ENCODE measurements at regions not wholly inside any gene's neighbourhood (a gene's known extent, or its start where the extent isn't known, plus 50 kb on each side); places are given as distances from the start of the nearest gene placed in this dataset.

DNA sequence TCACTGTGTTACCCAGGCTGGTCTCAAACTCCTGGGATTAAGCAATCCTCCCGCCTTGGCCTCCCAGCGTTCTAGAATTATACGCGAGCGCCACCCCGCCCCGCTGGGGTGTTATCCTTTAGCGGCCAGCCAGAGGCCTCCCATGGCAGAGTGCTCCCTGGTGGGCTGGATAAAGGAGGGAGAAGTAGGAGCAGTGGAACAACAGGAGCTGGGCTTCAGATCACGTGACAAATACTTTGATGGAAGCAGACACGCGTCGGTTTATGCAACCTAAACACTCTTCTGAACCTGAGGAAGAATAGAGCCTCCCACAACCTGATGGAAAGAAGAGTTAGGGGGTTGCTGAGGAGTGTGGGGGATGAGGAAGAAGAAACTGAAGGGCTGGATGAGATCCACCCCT is 2114.0 kb downstream of the TP53TG3F start:
- BruUV-seq (replicated peaks), result no TSS peak
- Histone ChIP-seq H3K9me3 (ENCODE audit: low read depth, low read length, poor library complexity, severe bottlenecking) (peaks cover 36% of the 10 kb centered on the region), H3K4me3 (ENCODE audit: low read depth, low read length, poor library complexity, severe bottlenecking) (no peak overlapping the region), H3K36me3 (ENCODE audit: insufficient read depth, low read length, poor library complexity, severe bottlenecking) (no peaks in the 10 kb centered on the region), H3K27ac (ENCODE audit: low read depth, low read length, poor library complexity, severe bottlenecking) (no peak overlapping the region), H3K27me3 (replicated peaks; ENCODE audit: insufficient read depth, low read depth, low read length, poor library complexity) (no peaks in the 10 kb centered on the region), H3K4me1 (ENCODE audit: insufficient read depth, low read length, poor library complexity, severe bottlenecking) (no peaks in the 10 kb centered on the region)
- no peak for DNase-seq (ENCODE audit: low spot score)
- intact Hi-C loops (cut with micrococcal nuclease; ENCODE audit: unreplicated experiment), result no loop called here
- no peak for TF ChIP-seq EZH2 (IDR thresholded peaks at IDR 0.05; ENCODE audit: borderline replicate concordance, low read depth, low read length, poor library complexity, severe bottlenecking)
- TF ChIP-seq, protein P1, sequence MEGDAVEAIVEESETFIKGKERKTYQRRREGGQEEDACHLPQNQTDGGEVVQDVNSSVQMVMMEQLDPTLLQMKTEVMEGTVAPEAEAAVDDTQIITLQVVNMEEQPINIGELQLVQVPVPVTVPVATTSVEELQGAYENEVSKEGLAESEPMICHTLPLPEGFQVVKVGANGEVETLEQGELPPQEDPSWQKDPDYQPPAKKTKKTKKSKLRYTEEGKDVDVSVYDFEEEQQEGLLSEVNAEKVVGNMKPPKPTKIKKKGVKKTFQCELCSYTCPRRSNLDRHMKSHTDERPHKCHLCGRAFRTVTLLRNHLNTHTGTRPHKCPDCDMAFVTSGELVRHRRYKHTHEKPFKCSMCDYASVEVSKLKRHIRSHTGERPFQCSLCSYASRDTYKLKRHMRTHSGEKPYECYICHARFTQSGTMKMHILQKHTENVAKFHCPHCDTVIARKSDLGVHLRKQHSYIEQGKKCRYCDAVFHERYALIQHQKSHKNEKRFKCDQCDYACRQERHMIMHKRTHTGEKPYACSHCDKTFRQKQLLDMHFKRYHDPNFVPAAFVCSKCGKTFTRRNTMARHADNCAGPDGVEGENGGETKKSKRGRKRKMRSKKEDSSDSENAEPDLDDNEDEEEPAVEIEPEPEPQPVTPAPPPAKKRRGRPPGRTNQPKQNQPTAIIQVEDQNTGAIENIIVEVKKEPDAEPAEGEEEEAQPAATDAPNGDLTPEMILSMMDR (conservative IDR thresholded peaks at IDR 0.05; ENCODE audit: low read depth, low read length), result no peak
- ChIA-PET CTCF (no interaction called here), POLR2A (ENCODE audit: low non-redundant PET) (no interaction called here)

DNA sequence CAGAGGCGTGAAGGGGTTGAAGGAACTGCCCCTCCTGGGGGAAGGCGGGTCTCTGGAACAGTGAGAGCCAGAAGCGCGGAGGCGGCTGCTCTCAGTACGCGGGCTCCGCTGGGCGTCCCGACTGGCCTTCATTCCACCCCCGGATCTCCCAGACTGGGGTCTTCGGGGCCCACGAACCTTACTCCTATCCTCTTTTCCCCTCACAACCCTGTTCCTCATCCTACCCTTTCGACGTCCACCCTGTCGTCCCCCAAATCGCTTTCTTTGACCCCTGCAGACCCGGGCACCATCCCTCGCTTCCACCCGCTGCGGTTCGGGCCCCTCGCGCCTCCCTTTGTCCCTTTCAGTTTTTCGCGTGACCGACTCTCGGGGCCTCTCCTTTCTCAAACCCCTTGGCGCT is 2114.6 kb downstream of the TP53TG3F start:
- ChIA-PET POLR2A (ENCODE audit: low non-redundant PET) (no interaction called here), CTCF (no interaction called here)
- no peak for DNase-seq (ENCODE audit: low spot score)

DNA sequence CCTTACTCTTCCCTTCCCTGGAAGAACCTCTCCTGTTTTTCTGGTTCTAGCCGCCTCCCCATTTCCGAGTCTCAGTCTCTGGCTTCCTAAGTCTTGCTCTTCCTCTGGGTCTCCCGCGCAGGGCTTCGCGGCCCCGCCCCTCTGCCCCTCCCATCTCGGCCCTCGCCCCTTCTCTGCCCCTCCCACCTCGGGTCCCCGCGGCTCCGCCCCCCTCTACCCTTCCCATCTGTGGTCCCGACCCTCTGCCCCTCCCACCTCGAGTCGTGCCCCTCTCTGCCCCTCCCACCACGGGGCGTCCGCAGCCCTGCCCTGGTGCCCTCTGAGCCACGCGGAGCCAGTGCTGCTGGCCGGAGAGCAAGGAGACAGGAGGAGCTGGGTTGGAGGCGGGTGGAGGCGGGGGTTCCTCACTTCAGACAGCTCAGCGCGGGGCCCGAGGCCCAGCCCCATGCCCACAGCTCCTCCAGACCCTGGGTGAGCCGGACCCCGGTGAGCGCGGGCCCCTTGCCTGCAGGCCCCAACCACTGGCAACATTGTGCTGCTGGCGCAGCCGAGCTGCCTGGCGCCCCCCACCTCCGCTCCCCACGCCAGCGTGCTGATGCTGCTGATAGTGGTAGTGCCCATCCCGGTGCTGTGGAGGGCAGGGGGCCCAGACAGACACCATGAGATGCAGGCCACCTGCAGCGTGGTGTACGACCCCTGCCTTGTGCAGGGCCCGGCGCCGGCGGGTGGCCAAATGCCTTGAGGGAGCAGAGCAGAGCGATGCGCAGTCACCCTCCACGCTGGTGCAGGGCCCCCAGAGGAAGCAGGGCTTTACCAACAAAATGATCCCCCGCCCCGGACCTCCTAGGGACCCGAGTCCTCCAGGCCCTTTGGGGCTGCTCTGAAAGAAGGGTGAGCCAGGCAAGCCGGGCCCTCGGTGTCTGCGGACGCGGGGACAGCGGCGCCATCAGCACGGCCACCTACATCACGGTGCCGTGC is 2115.3 kb downstream of the TP53TG3F start:
- Histone ChIP-seq H3K9me3 (ENCODE audit: low read depth, low read length, poor library complexity, severe bottlenecking) (peaks cover 31% of the 10 kb centered on the region), H3K4me3 (ENCODE audit: low read depth, low read length, poor library complexity, severe bottlenecking) (no peak overlapping the region), H3K27me3 (replicated peaks; ENCODE audit: insufficient read depth, low read depth, low read length, poor library complexity) (no peaks in the 10 kb centered on the region), H3K4me1 (ENCODE audit: insufficient read depth, low read length, poor library complexity, severe bottlenecking) (no peaks in the 10 kb centered on the region), H3K27ac (ENCODE audit: low read depth, low read length, poor library complexity, severe bottlenecking) (no peak overlapping the region), H3K36me3 (ENCODE audit: insufficient read depth, low read length, poor library complexity, severe bottlenecking) (no peaks in the 10 kb centered on the region)
- intact Hi-C loops (cut with micrococcal nuclease; ENCODE audit: unreplicated experiment), result no loop called here
- ChIA-PET POLR2A (ENCODE audit: low non-redundant PET) (no interaction called here), CTCF (no interaction called here)
- DNase-seq (ENCODE audit: low spot score), result no peak
- no TSS peak for BruUV-seq (replicated peaks)
- TF ChIP-seq EZH2 (IDR thresholded peaks at IDR 0.05; ENCODE audit: borderline replicate concordance, low read depth, low read length, poor library complexity, severe bottlenecking), result no peak
- TF ChIP-seq, protein P1 (conservative IDR thresholded peaks at IDR 0.05; ENCODE audit: low read depth, low read length), result no peak

More for the DNA sequence above, 2114.6 kb downstream of the TP53TG3F start:
- TF ChIP-seq, protein P1 (conservative IDR thresholded peaks at IDR 0.05; ENCODE audit: low read depth, low read length), result no peak
- Histone ChIP-seq H3K4me3 (ENCODE audit: low read depth, low read length, poor library complexity, severe bottlenecking) (no peak overlapping the region), H3K9me3 (ENCODE audit: low read depth, low read length, poor library complexity, severe bottlenecking) (peaks cover 33% of the 10 kb centered on the region), H3K36me3 (ENCODE audit: insufficient read depth, low read length, poor library complexity, severe bottlenecking) (no peaks in the 10 kb centered on the region), H3K27me3 (replicated peaks; ENCODE audit: insufficient read depth, low read depth, low read length, poor library complexity) (no peaks in the 10 kb centered on the region), H3K27ac (ENCODE audit: low read depth, low read length, poor library complexity, severe bottlenecking) (no peak overlapping the region), H3K4me1 (ENCODE audit: insufficient read depth, low read length, poor library complexity, severe bottlenecking) (no peaks in the 10 kb centered on the region)
- intact Hi-C loops (cut with micrococcal nuclease; ENCODE audit: unreplicated experiment), result no loop called here
- BruUV-seq (replicated peaks), result no TSS peak
